H9 (cell line): ENCODE measurements at regions not wholly inside any gene's neighbourhood (a gene's known extent, or its start where the extent isn't known, plus 50 kb on each side); places are given as distances from the start of the nearest gene placed in this dataset.

Experiments used
- DNase-seq: peaks from one replicate; pipeline ENCODE4 v3.0.0-alpha.2; 2017
- H2AFZ ChIP-seq: one replicate; pipeline ENCODE4 v1.6.1; 2013; ENCODE audit warnings: mild to moderate bottlenecking, low read length, control low read depth, moderate library complexity
- H2AK5ac ChIP-seq: 2 replicates; pipeline ENCODE4 v1.6.1; 2013; ENCODE audit warnings: low read length, control low read depth, mixed read lengths; ENCODE audit not compliant: insufficient read length
- H2BK120ac ChIP-seq: one replicate; pipeline ENCODE4 v1.6.1; 2013; ENCODE audit warnings: low read depth, mild to moderate bottlenecking, low read length, control low read depth, inconsistent platforms; ENCODE audit not compliant: poor library complexity, severe bottlenecking
- H2BK12ac ChIP-seq: 2 replicates; pipeline ENCODE4 v1.6.1; 2013; ENCODE audit warnings: low read length, control low read depth, mixed read lengths, low read depth; ENCODE audit not compliant: insufficient read length
- H2BK15ac ChIP-seq: 2 replicates; pipeline ENCODE4 v1.6.1; 2013; ENCODE audit warnings: low read depth, low read length, control low read depth
- H2BK20ac ChIP-seq: one replicate; pipeline ENCODE4 v1.6.1; 2013; ENCODE audit warnings: low read depth, mild to moderate bottlenecking, low read length, control low read depth, inconsistent platforms; ENCODE audit not compliant: poor library complexity, severe bottlenecking
- H2BK5ac ChIP-seq: 2 replicates; pipeline ENCODE4 v1.6.1; 2013; ENCODE audit warnings: low read length, control low read depth, mixed read lengths; ENCODE audit not compliant: insufficient read length
- H3K14ac ChIP-seq: 2 replicates; pipeline ENCODE4 v1.6.1; 2013; ENCODE audit warnings: low read length, control low read depth; ENCODE audit not compliant: insufficient read depth
- H3K18ac ChIP-seq: 2 replicates; pipeline ENCODE4 v1.6.1; 2013; ENCODE audit warnings: low read depth, mild to moderate bottlenecking, mixed read lengths, low read length, control low read depth; ENCODE audit not compliant: insufficient read length
- H3K23ac ChIP-seq: 2 replicates; pipeline ENCODE4 v1.6.1; 2013; ENCODE audit warnings: low read length, control low read depth, mixed read lengths, low read depth; ENCODE audit not compliant: insufficient read length
- H3K23me2 ChIP-seq: 2 replicates; pipeline ENCODE4 v1.6.1; 2013; ENCODE audit warnings: low read depth, mild to moderate bottlenecking, mixed read lengths, low read length, control low read depth; ENCODE audit not compliant: insufficient read length, poor library complexity, severe bottlenecking
- H3K27ac ChIP-seq: 2 replicates; pipeline ENCODE4 v1.5.1; 2013; ENCODE audit warnings: low read length, control low read depth, mixed read lengths, low read depth; ENCODE audit not compliant: insufficient read length
- H3K27me3 ChIP-seq: 2 replicates; pipeline ENCODE4 v1.6.1; 2013; ENCODE audit warnings: low read length, control low read depth, inconsistent platforms; ENCODE audit not compliant: insufficient read depth
- H3K4ac ChIP-seq: 2 replicates; pipeline ENCODE4 v1.6.1; 2013; ENCODE audit warnings: low read depth, mild to moderate bottlenecking, control low read depth, inconsistent platforms, low read length, moderate library complexity
- H3K4me1 ChIP-seq: 2 replicates; pipeline ENCODE4 v1.6.1; 2013; ENCODE audit warnings: low read length, control low read depth, inconsistent platforms; ENCODE audit not compliant: insufficient read depth
- H3K4me2 ChIP-seq: 2 replicates; pipeline ENCODE4 v1.6.1; 2013; ENCODE audit warnings: low read length, control low read depth, mixed read lengths; ENCODE audit not compliant: insufficient read length, insufficient read depth
- H3K56ac ChIP-seq: 2 replicates; pipeline ENCODE4 v1.6.1; 2013; ENCODE audit warnings: low read depth, mild to moderate bottlenecking, mixed read lengths, low read length, control low read depth; ENCODE audit not compliant: insufficient read length
- H3K79me1 ChIP-seq: 2 replicates; pipeline ENCODE4 v1.6.1; 2013; ENCODE audit warnings: low read depth, mild to moderate bottlenecking, moderate library complexity, low read length, control low read depth, inconsistent platforms; ENCODE audit not compliant: insufficient read depth, poor library complexity, severe bottlenecking
- H3K79me2 ChIP-seq: 2 replicates; pipeline ENCODE4 v1.6.1; 2013; ENCODE audit warnings: low read length, control low read depth, inconsistent platforms; ENCODE audit not compliant: insufficient read depth
- H3K9ac ChIP-seq: 2 replicates; pipeline ENCODE4 v1.6.1; 2013; ENCODE audit warnings: low read length, control low read depth, mixed read lengths; ENCODE audit not compliant: insufficient read length; ENCODE audit errors: extremely low read depth
- H3K9me3 ChIP-seq: one replicate; pipeline ENCODE4 v1.6.1; 2013; ENCODE audit warnings: low read depth, low read length, inconsistent platforms; ENCODE audit not compliant: control insufficient read depth
- H3T11ph ChIP-seq: one replicate; pipeline ENCODE4 v1.6.1; 2013; ENCODE audit warnings: mild to moderate bottlenecking, low read length, control low read depth, inconsistent platforms
- H4K20me1 ChIP-seq: one replicate; pipeline ENCODE4 v1.6.1; 2013; ENCODE audit not compliant: control insufficient read depth, insufficient read length, insufficient read depth
- H4K5ac ChIP-seq: 2 replicates; pipeline ENCODE4 v1.6.1; 2013; ENCODE audit warnings: low read depth, mild to moderate bottlenecking, mixed read lengths, low read length, control low read depth; ENCODE audit not compliant: insufficient read length
- H4K8ac ChIP-seq: replicated peaks from 2 replicates; pipeline ENCODE4 v1.6.1; 2013; ENCODE audit warnings: low read length, control low read depth, mixed read lengths, low read depth; ENCODE audit not compliant: insufficient read length
- H4K91ac ChIP-seq: 2 replicates; pipeline ENCODE4 v1.6.1; 2013; ENCODE audit warnings: low read depth, mild to moderate bottlenecking, moderate library complexity, mixed read lengths, low read length, control low read depth; ENCODE audit not compliant: insufficient read length
- H3K27ac Mint-ChIP-seq, 3 experiments: 2 replicates in 2 of 3; 3 replicates in 1 of 3; pipeline ENCODE4 v1.8.0; 2020 to 2021; ENCODE audit warnings: mixed read lengths in 3 of 3, mild to moderate bottlenecking in 1 of 3, moderate library complexity in 1 of 3
- H3K27me3 Mint-ChIP-seq: 2 replicates; pipeline ENCODE4 v1.8.0; 2021; ENCODE audit warnings: low read depth, mild to moderate bottlenecking, moderate library complexity, mixed read lengths
- H3K36me3 Mint-ChIP-seq, 3 experiments: 2 replicates in 2 of 3; 3 replicates in 1 of 3; pipeline ENCODE4 v1.8.0; 2020 to 2021; ENCODE audit warnings: low read depth in 3 of 3, mixed read lengths in 3 of 3; ENCODE audit not compliant: insufficient read depth in 1 of 3
- H3K4me1 Mint-ChIP-seq, 2 experiments: 2 replicates each; pipeline ENCODE4 v1.8.0; 2020; ENCODE audit warnings: mixed read lengths in 2 of 2
- H3K4me3 Mint-ChIP-seq, 2 experiments: 2 replicates in 1 of 2; 3 replicates in 1 of 2; pipeline ENCODE4 v1.8.0; 2020 to 2021; ENCODE audit warnings: mild to moderate bottlenecking in 2 of 2, mixed read lengths in 2 of 2, moderate library complexity in 1 of 2
- H3K9me3 Mint-ChIP-seq, 2 experiments: 2 replicates in 1 of 2; 3 replicates in 1 of 2; pipeline ENCODE4 v1.8.0; 2020; ENCODE audit warnings: mild to moderate bottlenecking in 2 of 2, mixed read lengths in 2 of 2, moderate library complexity in 1 of 2
- WGBS: extraction: QIAGEN DNeasy Blood & Tissue Kit; methylation state at CpG from one replicate; pipeline ENCODE4 v1.1.7; 2013; ENCODE audit warnings: missing lambda C conversion rate, low lambda C conversion rate, mixed read lengths; ENCODE audit not compliant: insufficient read length; ENCODE audit errors: extremely low coverage; 5-methylcytosine and 5-hydroxymethylcytosine counted together
- TF ChIP-seq, protein P1 (sequence below): fragments of 200-600 bp; sonication (generic); conservative IDR thresholded peaks from 3 replicates; pipeline ENCODE4 v1.8.0; 2021; ENCODE audit warnings: antibody characterized with exemption, mild to moderate bottlenecking

- Histone ChIP-seq H3K79me2 (no peaks in the 10 kb centered on the region), H4K91ac (no peak overlapping the region), H3K23me2 (no peaks in the 10 kb centered on the region), H2AK5ac (no peak overlapping the region), H2BK12ac (no peak overlapping the region), H3T11ph (no peak overlapping the region), H2BK120ac (no peak overlapping the region), H2AFZ (no peak overlapping the region), H3K18ac (no peak overlapping the region), H4K8ac (no peak overlapping the region), H3K4me1 (no peaks in the 10 kb centered on the region), H4K20me1 (no peaks in the 10 kb centered on the region), H3K4ac (no peak overlapping the region), H3K9ac (no peak overlapping the region), H2BK5ac (no peak overlapping the region), H3K14ac (no peak overlapping the region), H3K23ac (no peak overlapping the region), H3K9me3 (no peaks in the 10 kb centered on the region), H3K56ac (no peak overlapping the region), H2BK15ac (no peak overlapping the region), H3K4me2 (no peak overlapping the region), H4K5ac (no peak overlapping the region), H3K79me1 (no peaks in the 10 kb centered on the region), H2BK20ac (no peak overlapping the region), H3K27ac (no peak overlapping the region), H3K27me3 (no peaks in the 10 kb centered on the region)
- peaks cover 7% of the 10 kb centered on the region in 2 experiments for H3K4me1 Mint-ChIP-seq
- WGBS: 100% methylated on average over 1 of the region's 2 CpGs
- no peak overlapping the region for H3K4me3 Mint-ChIP-seq
- H3K27ac Mint-ChIP-seq: no peak overlapping the region
- TF ChIP-seq, protein P1, sequence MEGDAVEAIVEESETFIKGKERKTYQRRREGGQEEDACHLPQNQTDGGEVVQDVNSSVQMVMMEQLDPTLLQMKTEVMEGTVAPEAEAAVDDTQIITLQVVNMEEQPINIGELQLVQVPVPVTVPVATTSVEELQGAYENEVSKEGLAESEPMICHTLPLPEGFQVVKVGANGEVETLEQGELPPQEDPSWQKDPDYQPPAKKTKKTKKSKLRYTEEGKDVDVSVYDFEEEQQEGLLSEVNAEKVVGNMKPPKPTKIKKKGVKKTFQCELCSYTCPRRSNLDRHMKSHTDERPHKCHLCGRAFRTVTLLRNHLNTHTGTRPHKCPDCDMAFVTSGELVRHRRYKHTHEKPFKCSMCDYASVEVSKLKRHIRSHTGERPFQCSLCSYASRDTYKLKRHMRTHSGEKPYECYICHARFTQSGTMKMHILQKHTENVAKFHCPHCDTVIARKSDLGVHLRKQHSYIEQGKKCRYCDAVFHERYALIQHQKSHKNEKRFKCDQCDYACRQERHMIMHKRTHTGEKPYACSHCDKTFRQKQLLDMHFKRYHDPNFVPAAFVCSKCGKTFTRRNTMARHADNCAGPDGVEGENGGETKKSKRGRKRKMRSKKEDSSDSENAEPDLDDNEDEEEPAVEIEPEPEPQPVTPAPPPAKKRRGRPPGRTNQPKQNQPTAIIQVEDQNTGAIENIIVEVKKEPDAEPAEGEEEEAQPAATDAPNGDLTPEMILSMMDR: no peak
- H3K27me3 Mint-ChIP-seq: no peaks in the 10 kb centered on the region
- H3K9me3 Mint-ChIP-seq: 0 out of 5 replicates have a peak, but pooled peaks cover 0 to 1% of the 10 kb centered on the region in 2 experiments
- no peak for DNase-seq
- peaks cover 0 to 4% (median 3%) of the 10 kb centered on the region in 3 experiments; a peak in 3 of 7 replicates for H3K36me3 Mint-ChIP-seq
Measured at GRCh38 chr13:90254437-90254836, 1093.0 kb upstream of the MIR17HG start.
